Right lobe of liver (tissue), 6 donors: ENCODE measurements at regions not wholly inside any gene's neighbourhood (a gene's known extent, or its start where the extent isn't known, plus 50 kb on each side); places are given as distances from the start of the nearest gene placed in this dataset.

Experiments used
- ATAC-seq, 4 donors: fragments of 200-7000 bp; cut with Tn5 transposase; one replicate each; pipeline ENCODE4 v1.9.1; 2020; ENCODE audit warnings: mild to moderate bottlenecking in 4 of 4, moderate library complexity in 4 of 4
- DNase-seq, 3 donors: peaks; one replicate each; pipeline ENCODE4 v3.0.0-alpha.2; 2020
- H3K27ac ChIP-seq, 3 donors: fragments of 200-600 bp; one replicate each; pipeline ENCODE4 v1.8.0; 2022
- H3K27me3 ChIP-seq, 2 donors: fragments of 200-600 bp; one replicate each; pipeline ENCODE4 v1.8.0; 2022
- H3K36me3 ChIP-seq, 4 donors: fragments of 200-600 bp; sonication (generic) in 1 of 4; one replicate each; pipeline versions ENCODE4 v1.5.1 to v1.8.0; 2017 to 2022; ENCODE audit warnings: control low read depth in 1 of 4
- H3K4me1 ChIP-seq, 4 donors: fragments of 200-600 bp; sonication (generic) in 1 of 4; one replicate each; pipeline versions ENCODE4 v1.5.1 to v1.8.0; 2017 to 2022; ENCODE audit warnings: control low read depth in 1 of 4
- H3K4me3 ChIP-seq, 3 donors: fragments of 200-600 bp; one replicate each; pipeline ENCODE4 v1.8.0; 2022
- H3K9me3 ChIP-seq, 4 donors: fragments of 200-600 bp; sonication (generic) in 1 of 4; one replicate each; pipeline versions ENCODE4 v1.5.1 to v1.8.0; 2017 to 2022; ENCODE audit warnings: control low read depth in 1 of 4
- CTCF ChIP-seq, 4 donors: fragments of 200-600 bp in 3 of 4; fragments of 450-650 bp in 1 of 4; IDR thresholded peaks; one replicate each; pipeline versions ENCODE4 v1.5.1 to v1.8.0; 2016 to 2022; ENCODE audit warnings: antibody characterized with exemption in 4 of 4, mild to moderate bottlenecking in 2 of 4
- POLR2A ChIP-seq: fragments of 450-650 bp; IDR thresholded peaks from one replicate; pipeline ENCODE4 v1.6.1; 2017; ENCODE audit warnings: antibody characterized with exemption, mild to moderate bottlenecking
- WGBS: methylation state at CpG from one replicate; pipeline ENCODE4 v1.1.6; 2018; ENCODE audit warnings: low coverage, low lambda C conversion rate; ENCODE audit not compliant: insufficient coverage; ENCODE audit errors: missing lambda C conversion rate; 5-methylcytosine and 5-hydroxymethylcytosine counted together
- intact Hi-C, 2 donors: fragments of 100-400 bp; cut with DNase I; formaldehyde crosslinking; loops; one replicate each; pipeline versions ENCODE4 v1.11.2 to v1.14.1; 2022
- donor health status: DM: no; HTN: yes; CAD: no.
- donor health status: DM: no; HTN: no; CAD: no.
- donor health status: DM: no; HTN: no; CAD: no.
- donor health status: DM: no; HTN: yes; CAD: no.
- donor health status: DM: no; HTN: yes; CAD: no.

- no peak for DNase-seq
- 55% methylated on average over 5 of the region's 5 CpGs for WGBS
- Histone ChIP-seq H3K36me3 (no peaks in the 10 kb centered on the region), H3K27me3 (no peaks in the 10 kb centered on the region), H3K4me1 (no peaks in the 10 kb centered on the region), H3K9me3 (no peaks in the 10 kb centered on the region), H3K4me3 (no peak overlapping the region), H3K27ac (no peak overlapping the region)
- intact Hi-C loops, result no loop called here
- TF ChIP-seq CTCF (IDR thresholded peaks at IDR 0.05) (no peak), POLR2A (no peak)
- ATAC-seq, result no peak
Observed at GRCh38 chr1:199762572-199762971, 264.9 kb upstream of the NR5A2 start.

DNA sequence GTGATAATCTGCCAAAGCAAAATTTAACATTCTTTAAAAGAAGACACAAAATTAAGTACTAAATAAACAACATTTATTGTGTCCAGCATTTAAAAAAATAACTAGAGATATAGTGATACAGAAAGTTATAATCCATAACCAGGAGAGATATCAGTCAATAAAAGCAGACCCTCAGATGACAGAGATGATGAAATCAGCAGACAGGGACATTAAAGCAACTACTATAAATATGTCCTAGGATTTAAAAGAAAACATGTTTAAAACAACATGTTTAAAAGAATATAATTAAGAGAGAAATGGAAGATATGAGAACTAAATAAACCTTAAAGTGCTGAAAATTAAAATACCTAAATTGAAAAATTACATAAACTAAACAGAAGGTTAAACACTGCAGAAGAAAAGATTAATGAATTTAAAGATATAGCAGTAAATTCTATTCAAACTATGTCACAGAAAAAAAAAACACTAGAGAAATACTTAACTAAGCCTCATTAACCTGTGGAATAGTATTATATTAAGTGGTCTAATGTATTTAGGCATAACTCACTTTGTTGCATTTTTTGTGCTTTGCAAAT, 261.2 kb upstream of the NR5A2 start:
- no peaks in the 10 kb centered on the region for H3K4me1 ChIP-seq
- no peak for TF ChIP-seq CTCF (IDR thresholded peaks at IDR 0.05)
- TF ChIP-seq POLR2A, result no peak
- ATAC-seq, result no peak

GRCh38 chr1:199767700-199768099, 259.8 kb upstream of the NR5A2 start:
- DNase-seq (no peak), ATAC-seq (no peak)
- H3K36me3 ChIP-seq, result no peaks in the 10 kb centered on the region
- TF ChIP-seq CTCF (IDR thresholded peaks at IDR 0.05) (no peak), POLR2A (no peak)
- WGBS, result 83% methylated on average over 1 of the region's 2 CpGs
- intact Hi-C loops, result no loop called here
- no peak overlapping the region for H3K27ac ChIP-seq
- H3K4me3 ChIP-seq, result no peak overlapping the region
- no peaks in the 10 kb centered on the region for H3K4me1 ChIP-seq
- H3K9me3 ChIP-seq, result no peaks in the 10 kb centered on the region
- H3K27me3 ChIP-seq, result no peaks in the 10 kb centered on the region

More for the DNA sequence above, 261.2 kb upstream of the NR5A2 start:
- Histone ChIP-seq H3K4me3 (no peak overlapping the region), H3K27me3 (no peaks in the 10 kb centered on the region), H3K36me3 (no peaks in the 10 kb centered on the region), H3K9me3 (no peaks in the 10 kb centered on the region), H3K27ac (no peak overlapping the region)
- no peak for DNase-seq
- intact Hi-C loops, result no loop called here

- Histone ChIP-seq H3K27ac (no peak overlapping the region), H3K4me1 (no peaks in the 10 kb centered on the region), H3K9me3 (no peaks in the 10 kb centered on the region), H3K4me3 (no peak overlapping the region), H3K27me3 (no peaks in the 10 kb centered on the region), H3K36me3 (no peaks in the 10 kb centered on the region)
- intact Hi-C loops, result no loop called here
- ATAC-seq, result peak in 3 of 4 donors; percentile 66 to 87 (median 82)
- 76% methylated on average over 1 of the region's 1 CpG for WGBS
- peak in 1 of 3 donors; percentile 31 for DNase-seq
- TF ChIP-seq POLR2A, result no peak
Observed at GRCh38 chr1:199774433-199775089, 252.9 kb upstream of the NR5A2 start.

GRCh38 chr1:199776768-199777497, 250.6 kb upstream of the NR5A2 start:
- Histone ChIP-seq H3K27ac (no peak overlapping the region), H3K4me3 (no peak overlapping the region), H3K4me1 (no peaks in the 10 kb centered on the region), H3K36me3 (no peaks in the 10 kb centered on the region), H3K27me3 (no peaks in the 10 kb centered on the region), H3K9me3 (no peaks in the 10 kb centered on the region)
- TF ChIP-seq POLR2A (no peak), CTCF (IDR thresholded peaks at IDR 0.05) (no peak)
- intact Hi-C loops, result no loop called here
- DNase-seq (no peak), ATAC-seq (no peak)
- no CpG with 5 or more reads among the region's 1 CpG for WGBS
